DMS 273 (cell line): ENCODE measurements at regions not wholly inside any gene's neighbourhood (a gene's known extent, or its start where the extent isn't known, plus 50 kb on each side); places are given as distances from the start of the nearest gene placed in this dataset.
"Not testable (repeated sequence)": the region's sequence is repeated elsewhere in the genome, so short reads cannot be mapped to it uniquely, and the experiment has no call there.

ENCODE experiments used
- DNase-seq: peaks from one replicate; lab custom pipeline; 2025; ENCODE audit not compliant: unreplicated experiment; lab: John Stamatoyannopoulos, UW

- no peak for DNase-seq
Observed at GRCh38 chr9:73095425-73095824, 56.2 kb upstream of the ANXA1 start.

- no peak for DNase-seq
Observed at GRCh38 chr9:73093740-73094379, 57.8 kb upstream of the ANXA1 start.

GRCh38 chr9:73093016-73093739, 58.5 kb upstream of the ANXA1 start:
- no peak for DNase-seq

- no peak for DNase-seq
Observed at GRCh38 chr9:73091909-73092308, 59.8 kb upstream of the ANXA1 start.

- DNase-seq: no peak
Observed at GRCh38 chr9:73090214-73090613, 61.5 kb upstream of the ANXA1 start.

- no peak for DNase-seq
Observed at GRCh38 chr9:73089304-73089985, 62.2 kb upstream of the ANXA1 start.

GRCh38 chr9:73087876-73088275, 63.8 kb upstream of the ANXA1 start:
- not testable (repeated sequence) for DNase-seq

- no peak for DNase-seq
Observed at GRCh38 chr9:73083519-73083918, 68.1 kb upstream of the ANXA1 start.

GRCh38 chr9:73081979-73082657, 69.5 kb upstream of the ANXA1 start:
- peak; percentile 69 for DNase-seq

- DNase-seq: peak; percentile 76
Observed at GRCh38 chr9:73080110-73080694, 71.5 kb upstream of the ANXA1 start.

GRCh38 chr9:73079326-73079725, 72.3 kb upstream of the ANXA1 start:
- peak; percentile 17 for DNase-seq

- DNase-seq: no peak
Observed at GRCh38 chr9:73077625-73078030, 74.0 kb upstream of the ANXA1 start.

GRCh38 chr9:73076970-73077369, 74.7 kb upstream of the ANXA1 start:
- no peak for DNase-seq

GRCh38 chr9:73074176-73074708, 77.4 kb upstream of the ANXA1 start:
- DNase-seq: no peak

GRCh38 chr9:73073337-73074175, 78.1 kb upstream of the ANXA1 start:
- no peak for DNase-seq

- DNase-seq: no peak
Observed at GRCh38 chr9:73067074-73067473, 84.6 kb upstream of the ANXA1 start.

- DNase-seq: no peak
Observed at GRCh38 chr9:73065439-73065838, 86.2 kb upstream of the ANXA1 start.

- no peak for DNase-seq
Observed at GRCh38 chr9:73064315-73064714, 87.3 kb upstream of the ANXA1 start.

GRCh38 chr9:73061146-73061545, 90.5 kb upstream of the ANXA1 start:
- no peak for DNase-seq

GRCh38 chr9:73059247-73059646, 92.4 kb upstream of the ANXA1 start:
- no peak for DNase-seq
